GM12873 (cell line): ENCODE measurements at regions not wholly inside any gene's neighbourhood (a gene's known extent, or its start where the extent isn't known, plus 50 kb on each side); places are given as distances from the start of the nearest gene placed in this dataset.

ENCODE experiments used
- TF ChIP-seq, protein P1 (sequence below): IDR thresholded peaks from 2 replicates; pipeline ENCODE4 v1.5.1; 2012; ENCODE audit warnings: low read depth, mild to moderate bottlenecking, moderate library complexity, low read length, control low read depth; ENCODE audit not compliant: insufficient read depth; ENCODE audit errors: missing control alignments

DNA sequence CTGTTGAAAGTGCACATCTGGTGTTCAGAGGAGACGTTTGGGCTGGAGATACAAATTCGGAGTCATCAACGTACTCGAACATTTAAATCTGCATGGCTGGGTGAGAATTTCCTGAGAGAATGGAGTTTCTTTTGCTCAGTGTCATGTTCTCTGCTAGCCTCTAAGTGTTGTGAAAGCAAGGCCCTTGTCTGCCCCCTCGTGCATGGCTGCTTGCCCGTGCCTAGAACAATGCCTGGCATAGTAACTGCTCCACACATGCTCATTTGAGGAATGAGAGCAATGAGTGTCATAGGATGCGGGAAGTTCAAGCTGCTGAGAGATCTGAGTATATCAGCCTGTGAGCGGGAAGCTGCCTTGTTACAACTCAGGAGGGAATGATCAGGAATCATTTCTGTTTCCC lies 171.1 kb upstream of the CSF3R start:
- TF ChIP-seq, protein P1, sequence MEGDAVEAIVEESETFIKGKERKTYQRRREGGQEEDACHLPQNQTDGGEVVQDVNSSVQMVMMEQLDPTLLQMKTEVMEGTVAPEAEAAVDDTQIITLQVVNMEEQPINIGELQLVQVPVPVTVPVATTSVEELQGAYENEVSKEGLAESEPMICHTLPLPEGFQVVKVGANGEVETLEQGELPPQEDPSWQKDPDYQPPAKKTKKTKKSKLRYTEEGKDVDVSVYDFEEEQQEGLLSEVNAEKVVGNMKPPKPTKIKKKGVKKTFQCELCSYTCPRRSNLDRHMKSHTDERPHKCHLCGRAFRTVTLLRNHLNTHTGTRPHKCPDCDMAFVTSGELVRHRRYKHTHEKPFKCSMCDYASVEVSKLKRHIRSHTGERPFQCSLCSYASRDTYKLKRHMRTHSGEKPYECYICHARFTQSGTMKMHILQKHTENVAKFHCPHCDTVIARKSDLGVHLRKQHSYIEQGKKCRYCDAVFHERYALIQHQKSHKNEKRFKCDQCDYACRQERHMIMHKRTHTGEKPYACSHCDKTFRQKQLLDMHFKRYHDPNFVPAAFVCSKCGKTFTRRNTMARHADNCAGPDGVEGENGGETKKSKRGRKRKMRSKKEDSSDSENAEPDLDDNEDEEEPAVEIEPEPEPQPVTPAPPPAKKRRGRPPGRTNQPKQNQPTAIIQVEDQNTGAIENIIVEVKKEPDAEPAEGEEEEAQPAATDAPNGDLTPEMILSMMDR, result no peak

DNA sequence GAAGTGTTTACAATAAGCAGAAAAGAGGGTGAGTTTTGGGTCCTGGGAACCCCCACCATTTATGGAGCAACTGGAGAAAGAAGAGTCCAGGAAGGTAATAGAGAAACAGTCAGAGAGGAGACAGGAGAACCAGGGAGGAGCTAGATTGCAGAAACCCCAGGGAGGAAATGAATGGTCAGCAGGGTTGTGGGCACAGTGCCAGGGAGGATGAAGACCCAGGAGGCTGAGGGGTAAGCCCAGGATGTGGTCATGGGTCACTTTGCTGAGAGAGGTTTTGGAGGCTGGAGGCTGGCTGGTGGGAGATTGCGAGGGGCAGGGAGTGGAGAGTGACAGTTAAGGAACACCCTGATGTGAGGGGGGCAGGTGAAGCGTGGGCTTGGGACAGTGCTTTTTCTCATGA lies 169.9 kb upstream of the CSF3R start:
- TF ChIP-seq, protein P1, result no peak

DNA sequence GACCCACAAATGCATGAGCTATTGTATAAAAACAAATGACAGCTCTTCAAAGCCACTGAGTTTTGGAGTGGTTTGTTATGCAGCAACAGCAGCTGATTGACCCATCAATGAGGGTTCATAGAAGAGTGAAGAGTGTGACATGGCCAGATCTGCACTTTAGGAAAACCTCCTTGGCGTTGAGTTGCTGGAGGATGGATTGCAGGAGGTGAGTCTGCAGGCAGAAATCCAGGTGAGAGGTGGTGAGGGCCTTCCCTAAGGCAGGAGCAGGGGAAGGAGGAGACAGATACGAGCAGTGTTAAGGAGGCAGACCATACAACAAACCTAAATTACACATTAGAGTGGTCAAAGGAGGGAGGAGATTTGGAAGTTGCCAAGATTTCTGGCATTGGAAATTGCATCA lies 169.3 kb upstream of the CSF3R start:
- TF ChIP-seq, protein P1, result no peak

DNA sequence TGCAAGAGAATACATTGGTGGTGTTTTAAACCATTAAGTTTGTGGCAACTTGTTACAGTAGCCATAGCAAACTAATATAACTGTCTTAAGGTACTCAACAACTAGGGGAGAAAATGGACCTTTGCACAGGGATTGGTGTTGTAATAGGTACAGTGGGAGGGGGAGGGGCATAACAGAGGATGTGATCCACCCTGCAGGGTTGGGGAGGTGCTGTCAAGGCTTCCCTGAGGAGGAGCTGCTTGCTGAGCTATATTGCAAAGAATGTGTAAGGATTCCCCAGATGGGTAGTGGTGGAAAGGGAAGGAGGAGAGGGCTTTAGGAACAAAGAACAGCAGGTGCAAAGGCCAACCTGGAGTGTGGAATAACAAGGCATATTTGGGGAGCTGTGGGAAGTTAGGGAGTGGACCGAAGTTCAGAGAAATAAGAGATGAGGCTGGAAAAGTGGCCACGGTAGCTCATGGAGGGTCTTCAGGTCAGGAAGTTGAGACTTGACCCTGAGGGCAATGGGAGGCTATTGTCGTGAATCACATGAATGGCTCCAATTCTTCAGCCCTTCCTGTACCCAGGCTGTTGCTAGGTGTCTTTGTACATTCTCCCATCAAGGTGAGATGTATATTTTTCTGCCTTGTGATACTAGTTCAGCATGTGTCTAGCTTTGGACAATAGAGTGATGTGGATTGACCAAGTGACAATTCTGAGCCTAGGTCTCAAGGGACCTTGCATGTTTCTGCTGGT lies 168.6 kb upstream of the CSF3R start:
- TF ChIP-seq, protein P1, result no peak

DNA sequence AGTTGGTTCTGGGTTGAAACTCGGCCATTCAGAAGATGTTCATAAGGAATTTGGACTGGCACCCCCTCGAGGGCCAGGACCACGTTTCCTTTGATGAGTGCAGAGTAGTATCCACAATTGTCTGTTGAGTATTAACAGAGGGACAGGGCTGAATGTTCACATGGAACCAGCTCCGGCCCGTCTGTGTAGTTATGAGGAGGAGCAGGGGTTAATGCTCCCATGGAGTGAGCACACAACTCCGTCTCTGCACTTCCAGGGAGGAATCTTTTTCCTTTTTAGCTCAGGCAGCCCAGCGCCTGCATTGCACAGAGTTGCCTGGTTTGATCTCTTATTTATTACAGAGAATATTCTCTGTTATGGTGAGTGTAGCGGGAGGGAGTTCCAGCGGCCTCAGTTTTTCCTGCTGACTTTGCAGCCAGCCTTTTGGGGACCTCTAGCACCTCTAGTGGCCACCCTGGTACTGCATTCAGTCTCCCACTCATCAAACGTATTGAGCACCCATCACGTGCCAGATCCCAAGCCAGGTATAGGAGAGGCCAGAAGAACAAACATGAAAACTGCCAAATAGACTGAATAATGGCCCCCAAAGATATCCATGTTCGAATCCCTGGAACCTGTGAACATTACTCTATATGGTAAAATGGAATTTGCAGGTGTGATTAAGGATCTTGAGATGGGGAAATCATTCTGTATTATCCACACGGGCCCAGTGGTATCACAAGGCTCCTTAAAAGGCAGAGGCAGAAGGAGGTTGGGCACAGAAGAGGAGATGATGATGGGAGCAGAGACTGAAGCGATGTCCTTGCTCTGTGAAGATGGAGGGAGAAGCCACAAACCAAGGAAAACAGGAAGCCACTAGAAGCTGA lies 167.7 kb upstream of the CSF3R start:
- TF ChIP-seq, protein P1, result peak; percentile 95

DNA sequence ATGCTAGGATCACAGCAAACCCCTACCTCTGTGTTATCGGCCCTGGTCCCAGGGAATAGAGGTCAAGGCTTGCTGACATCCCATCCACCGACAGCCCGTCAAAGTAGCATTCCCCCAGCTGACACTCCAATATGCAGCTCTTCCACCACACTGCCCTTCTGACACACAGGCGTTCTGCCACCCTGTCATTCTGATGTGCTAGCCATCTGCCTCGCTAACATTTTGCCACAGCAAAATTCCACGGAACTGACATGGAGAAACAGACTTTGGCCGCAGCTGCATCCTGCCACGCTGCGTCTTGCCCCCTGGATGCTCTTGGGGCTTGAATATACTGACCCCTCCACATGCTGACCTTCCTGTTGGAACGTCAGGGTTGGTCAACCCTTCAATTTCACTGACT lies 163.2 kb upstream of the CSF3R start:
- TF ChIP-seq, protein P1, result no peak

DNA sequence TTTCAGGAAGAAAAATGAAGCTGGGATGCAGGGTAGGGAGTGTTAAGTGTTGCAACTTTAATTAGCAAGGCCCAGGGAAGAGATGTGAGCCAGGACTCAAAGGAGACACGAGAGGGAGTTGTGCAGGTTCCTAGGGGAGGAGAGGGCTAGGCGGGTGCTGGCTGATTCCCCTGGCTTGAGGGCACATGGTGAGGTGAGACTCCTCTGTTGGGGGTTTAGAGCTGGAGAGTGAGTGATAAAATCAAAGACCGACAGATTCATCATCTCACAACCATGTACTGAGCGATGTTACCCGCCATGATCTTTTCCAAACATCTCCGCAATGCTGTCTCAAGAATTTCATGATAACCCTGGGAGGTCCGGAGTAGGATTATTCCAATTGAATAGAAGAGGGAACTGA lies 161.8 kb upstream of the CSF3R start:
- TF ChIP-seq, protein P1, result no peak
